ENCODE measurements at regions not wholly inside any gene's neighbourhood (a gene's known extent, or its start where the extent isn't known, plus 50 kb on each side); places are given as distances from the start of the nearest gene placed in this dataset.

GRCh38 chr13:105139380-105140285 lies 1395.8 kb downstream of the EFNB2 start:
- peak; percentile 22 to 30 for DNase-seq (ENCODE audit: low read depth in 2 of 2)

GRCh38 chr13:105139048-105139379 lies 1396.4 kb downstream of the EFNB2 start:
- DNase-seq (ENCODE audit: low read depth in 2 of 2) = no peak

GRCh38 chr13:105135852-105136615 lies 1399.4 kb downstream of the EFNB2 start:
- no peak for DNase-seq (ENCODE audit: low read depth in 2 of 2)

GRCh38 chr13:105127732-105128131 lies 1407.7 kb downstream of the EFNB2 start:
- DNase-seq (ENCODE audit: low read depth in 2 of 2) = no peak

- DNase-seq (ENCODE audit: low read depth in 2 of 2) = no peak
Measured at GRCh38 chr13:105121221-105121620, 1414.2 kb downstream of the EFNB2 start.

GRCh38 chr13:105118426-105118985 lies 1417.0 kb downstream of the EFNB2 start:
- DNase-seq (ENCODE audit: low read depth in 2 of 2) = no peak

GRCh38 chr13:105116966-105117365 lies 1418.5 kb downstream of the EFNB2 start:
- DNase-seq (ENCODE audit: low read depth in 2 of 2) = no peak

GRCh38 chr13:105112561-105112960 lies 1422.9 kb downstream of the EFNB2 start:
- DNase-seq (ENCODE audit: low read depth in 2 of 2) = no peak

- no peak for DNase-seq (ENCODE audit: low read depth in 2 of 2)
Measured at GRCh38 chr13:105107781-105108180, 1427.7 kb downstream of the EFNB2 start.

GRCh38 chr13:105105471-105105870 lies 1430.0 kb downstream of the EFNB2 start:
- DNase-seq (ENCODE audit: low read depth in 2 of 2) = no peak

- no peak for DNase-seq (ENCODE audit: low read depth in 2 of 2)
Measured at GRCh38 chr13:105097521-105097920, 1437.9 kb downstream of the EFNB2 start.

- no peak for DNase-seq (ENCODE audit: low read depth in 2 of 2)
Measured at GRCh38 chr13:105089858-105090643, 1445.4 kb downstream of the EFNB2 start.

GRCh38 chr13:105087945-105088344 lies 1447.5 kb downstream of the EFNB2 start:
- no peak for DNase-seq (ENCODE audit: low read depth in 2 of 2)

GRCh38 chr13:105084931-105085330 lies 1450.5 kb downstream of the EFNB2 start:
- no peak for DNase-seq (ENCODE audit: low read depth in 2 of 2)

- DNase-seq (ENCODE audit: low read depth in 2 of 2) = no peak
Measured at GRCh38 chr13:105083992-105084391, 1451.5 kb downstream of the EFNB2 start.

- no peak for DNase-seq (ENCODE audit: low read depth in 2 of 2)
Measured at GRCh38 chr13:105074755-105075154, 1460.7 kb downstream of the EFNB2 start.

- DNase-seq (ENCODE audit: low read depth in 2 of 2) = no peak
Measured at GRCh38 chr13:105073041-105073440, 1462.4 kb downstream of the EFNB2 start.

- DNase-seq (ENCODE audit: low read depth in 2 of 2) = no peak
Measured at GRCh38 chr13:105070452-105070851, 1465.0 kb downstream of the EFNB2 start.

GRCh38 chr13:105069106-105069505 lies 1466.4 kb downstream of the EFNB2 start:
- no peak for DNase-seq (ENCODE audit: low read depth in 2 of 2)

GRCh38 chr13:105063676-105064075 lies 1471.8 kb downstream of the EFNB2 start:
- no peak for DNase-seq (ENCODE audit: low read depth in 2 of 2)

- no peak for DNase-seq (ENCODE audit: low read depth in 2 of 2)
Measured at GRCh38 chr13:105059786-105060185, 1475.7 kb downstream of the EFNB2 start.

GRCh38 chr13:105058517-105058916 lies 1476.9 kb downstream of the EFNB2 start:
- no peak for DNase-seq (ENCODE audit: low read depth in 2 of 2)
